GM12891 (cell line): ENCODE measurements at regions not wholly inside any gene's neighbourhood (a gene's known extent, or its start where the extent isn't known, plus 50 kb on each side); places are given as distances from the start of the nearest gene placed in this dataset.

Experiments used
- POLR2A ChIP-seq: IDR thresholded peaks from 2 replicates; pipeline ENCODE4 v1.6.1; 2011; ENCODE audit warnings: low read depth, low read length, control low read depth
- POLR2AphosphoS5 ChIP-seq: IDR thresholded peaks from 2 replicates; pipeline ENCODE4 v1.6.1; 2011; ENCODE audit warnings: low read depth, low read length, control low read depth
- POU2F2 ChIP-seq: IDR thresholded peaks from 2 replicates; pipeline ENCODE4 v1.6.1; 2011; ENCODE audit warnings: low read depth, mild to moderate bottlenecking, control low read depth, low read length, moderate library complexity
- SPI1 ChIP-seq: IDR thresholded peaks from 2 replicates; pipeline ENCODE4 v1.6.1; 2011; ENCODE audit warnings: low read depth, low read length, control low read depth

DNA sequence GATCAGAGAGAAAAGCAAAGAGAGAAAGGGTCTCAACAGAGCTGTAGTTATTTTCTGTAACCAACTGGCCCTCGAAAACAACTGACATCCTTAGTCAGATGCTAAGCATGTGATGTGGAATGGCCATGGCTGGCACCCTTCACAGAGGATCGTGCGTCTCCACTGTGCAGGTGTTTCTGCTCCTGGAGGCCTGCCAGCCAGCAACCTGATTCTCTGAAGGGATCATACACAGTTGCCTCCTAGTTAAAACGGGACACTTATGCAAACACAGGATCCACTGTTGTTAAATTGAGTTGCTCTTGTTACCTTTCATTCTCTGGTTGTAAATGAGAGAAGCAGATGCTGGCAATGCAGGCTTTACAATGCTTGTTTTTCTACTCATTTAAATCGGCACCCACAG lies 148.5 kb downstream of the HDGFL1 start:
- no peak for TF ChIP-seq POLR2AphosphoS5
- no peak for TF ChIP-seq POLR2A
- TF ChIP-seq POU2F2: no peak
- TF ChIP-seq SPI1: no peak
